ENCODE measurements at regions not wholly inside any gene's neighbourhood (a gene's known extent, or its start where the extent isn't known, plus 50 kb on each side); places are given as distances from the start of the nearest gene placed in this dataset.

DNA sequence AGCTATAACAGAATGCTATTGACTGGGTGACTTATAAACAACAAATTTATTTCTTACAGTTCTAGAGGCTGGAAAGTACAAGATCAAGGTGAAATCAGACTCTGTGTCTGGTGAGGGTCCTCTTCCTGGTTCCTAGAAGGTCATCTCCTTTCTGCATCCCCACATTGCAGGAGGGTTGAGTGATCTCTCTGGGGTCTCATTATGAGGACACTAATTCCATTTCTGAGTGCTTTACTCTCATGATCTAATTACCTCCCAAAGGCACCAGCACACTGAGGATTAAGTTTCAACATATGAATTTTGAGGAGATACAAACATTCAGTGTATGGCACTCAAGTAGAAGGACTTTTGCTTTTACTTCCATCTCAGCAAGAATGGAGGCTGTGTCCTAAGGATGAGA is 534.1 kb upstream of the KCNMB2 start:
- TF ChIP-seq, protein P1, sequence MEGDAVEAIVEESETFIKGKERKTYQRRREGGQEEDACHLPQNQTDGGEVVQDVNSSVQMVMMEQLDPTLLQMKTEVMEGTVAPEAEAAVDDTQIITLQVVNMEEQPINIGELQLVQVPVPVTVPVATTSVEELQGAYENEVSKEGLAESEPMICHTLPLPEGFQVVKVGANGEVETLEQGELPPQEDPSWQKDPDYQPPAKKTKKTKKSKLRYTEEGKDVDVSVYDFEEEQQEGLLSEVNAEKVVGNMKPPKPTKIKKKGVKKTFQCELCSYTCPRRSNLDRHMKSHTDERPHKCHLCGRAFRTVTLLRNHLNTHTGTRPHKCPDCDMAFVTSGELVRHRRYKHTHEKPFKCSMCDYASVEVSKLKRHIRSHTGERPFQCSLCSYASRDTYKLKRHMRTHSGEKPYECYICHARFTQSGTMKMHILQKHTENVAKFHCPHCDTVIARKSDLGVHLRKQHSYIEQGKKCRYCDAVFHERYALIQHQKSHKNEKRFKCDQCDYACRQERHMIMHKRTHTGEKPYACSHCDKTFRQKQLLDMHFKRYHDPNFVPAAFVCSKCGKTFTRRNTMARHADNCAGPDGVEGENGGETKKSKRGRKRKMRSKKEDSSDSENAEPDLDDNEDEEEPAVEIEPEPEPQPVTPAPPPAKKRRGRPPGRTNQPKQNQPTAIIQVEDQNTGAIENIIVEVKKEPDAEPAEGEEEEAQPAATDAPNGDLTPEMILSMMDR (conservative IDR thresholded peaks at IDR 0.05), result no peak
- TF ChIP-seq ZFX (IDR thresholded peaks at IDR 0.05), result no peak

Data from C4-2B (cell line).